Stomach (tissue), 8 donors: ENCODE measurements at regions not wholly inside any gene's neighbourhood (a gene's known extent, or its start where the extent isn't known, plus 50 kb on each side); places are given as distances from the start of the nearest gene placed in this dataset.

ENCODE experiments used
- DNase-seq, 2 donors: peaks; one replicate each; pipeline versions ENCODE4 v3.0.0 to v3.0.0-alpha.2; 2013 to 2019
- H3K27ac ChIP-seq, 5 donors: fragments of 200-600 bp in 4 of 5; sonication (generic) in 4 of 5; one replicate each; pipeline ENCODE4 v1.5.1; 2013 to 2019; ENCODE audit warnings: mild to moderate bottlenecking in 1 of 5, moderate library complexity in 1 of 5
- H3K27me3 ChIP-seq, 3 donors: fragments of 200-600 bp; sonication (generic); one replicate each; pipeline ENCODE4 v1.5.1; 2017 to 2019; ENCODE audit warnings: mixed run types in 1 of 3
- H3K36me3 ChIP-seq, 4 donors: fragments of 200-600 bp; sonication (generic); 1 replicate in 3 of 4; 2 replicates in 1 of 4; pipeline ENCODE4 v1.5.1; 2016 to 2019
- H3K4me1 ChIP-seq, 4 donors: fragments of 200-600 bp; sonication (generic); one replicate each; pipeline ENCODE4 v1.5.1; 2016 to 2019
- H3K4me3 ChIP-seq, 4 donors: fragments of 200-600 bp; sonication (generic) in 3 of 4; one replicate each; pipeline ENCODE4 v1.5.1; 2016 to 2019; ENCODE audit warnings: mild to moderate bottlenecking in 1 of 4
- H3K9me3 ChIP-seq, 4 donors: fragments of 200-600 bp; sonication (generic); one replicate each; pipeline ENCODE4 v1.5.1; 2016 to 2019
- CTCF ChIP-seq, 7 experiments: fragments of 450-650 bp in 4 of 7; fragments of 200-600 bp in 3 of 7; sonication (generic) in 3 of 7; IDR thresholded peaks; one replicate each; pipeline ENCODE4 v1.5.1; 2016 to 2019; ENCODE audit warnings: antibody characterized with exemption in 7 of 7, control low read depth in 2 of 7, mild to moderate bottlenecking in 1 of 7
- EP300 ChIP-seq: sonication (generic); formaldehyde crosslinking; IDR thresholded peaks from one replicate; pipeline ENCODE4 v1.6.1; 2017; ENCODE audit warnings: antibody characterized with exemption
- POLR2A ChIP-seq, 4 donors: fragments of 450-650 bp; IDR thresholded peaks; one replicate each; pipeline ENCODE4 v1.6.1; 2016; ENCODE audit warnings: antibody characterized with exemption in 4 of 4, control low read depth in 2 of 4, mild to moderate bottlenecking in 1 of 4, moderate library complexity in 1 of 4
- POLR2AphosphoS5 ChIP-seq, 3 donors: sonication (generic); formaldehyde crosslinking; IDR thresholded peaks; one replicate each; pipeline ENCODE4 v1.6.1; 2016; ENCODE audit warnings: antibody characterized with exemption in 3 of 3
- WGBS, 5 donors: extraction: QIAGEN DNeasy Blood & Tissue Kit in 3 of 5; methylation state at CpG; one replicate each; pipeline versions ENCODE4 v1.1.5 to v1.1.7; 2013 to 2018; 5-methylcytosine and 5-hydroxymethylcytosine counted together
- intact Hi-C: fragments of 100-400 bp; cut with DNase I; formaldehyde crosslinking; loops from one replicate; pipeline ENCODE4 v1.15.1; 2023; ENCODE audit warnings: low total_unique reads
- donor health status: healthy with polysubstance abuse.
- donor health status: Bipolar disorder and iron deficiency.
- donor health status: healthy.

GRCh38 chr11:127628458-127628785, 627.9 kb upstream of the KIRREL3 start:
- H3K36me3 ChIP-seq, result no peaks in the 10 kb centered on the region
- H3K27ac ChIP-seq, result no peak overlapping the region
- WGBS, 5 donors, result 85 to 93% (median 87%) methylated on average over 5 of the region's 5 CpGs
- no peak for TF ChIP-seq POLR2AphosphoS5 (IDR thresholded peaks at IDR 0.05)
- TF ChIP-seq POLR2A (IDR thresholded peaks at IDR 0.05), result no peak
- no peak for TF ChIP-seq CTCF (IDR thresholded peaks at IDR 0.05)
- no peak for TF ChIP-seq EP300
- H3K9me3 ChIP-seq, result peaks cover 0 to 6% (median 0%) of the 10 kb centered on the region in 4 donors
- H3K27me3 ChIP-seq, result no peaks in the 10 kb centered on the region
- intact Hi-C loops, result no loop called here
- H3K4me3 ChIP-seq, result no peak overlapping the region
- DNase-seq, result no peak
- H3K4me1 ChIP-seq, result no peaks in the 10 kb centered on the region

- peak in 1 of 2 donors; percentile 63 for DNase-seq
- Histone ChIP-seq H3K9me3 (peaks cover 0 to 6% (median 0%) of the 10 kb centered on the region in 4 donors), H3K4me3 (no peak overlapping the region), H3K27ac (no peak overlapping the region), H3K27me3 (no peaks in the 10 kb centered on the region), H3K36me3 (no peaks in the 10 kb centered on the region), H3K4me1 (no peaks in the 10 kb centered on the region)
- no peak for TF ChIP-seq EP300
- TF ChIP-seq POLR2AphosphoS5 (IDR thresholded peaks at IDR 0.05), result no peak
- TF ChIP-seq POLR2A (IDR thresholded peaks at IDR 0.05), result no peak
- no peak for TF ChIP-seq CTCF (IDR thresholded peaks at IDR 0.05)
- WGBS, 5 donors, result 57 to 66% (median 63%) methylated on average over 12 of the region's 12 CpGs
- intact Hi-C loops, result no loop called here
These were observed 627.3 kb upstream of the KIRREL3 start for GRCh38 chr11:127627629-127628457.

GRCh38 chr11:127627204-127627603, 626.6 kb upstream of the KIRREL3 start:
- no peak overlapping the region for H3K27ac ChIP-seq
- WGBS, 5 donors, result 54 to 73% (median 64%) methylated on average over 1 of the region's 1 CpG
- intact Hi-C loops, result no loop called here
- H3K9me3 ChIP-seq, result peaks cover 0 to 6% (median 0%) of the 10 kb centered on the region in 4 donors
- no peak for TF ChIP-seq POLR2A (IDR thresholded peaks at IDR 0.05)
- no peak for TF ChIP-seq EP300
- no peak for TF ChIP-seq CTCF (IDR thresholded peaks at IDR 0.05)
- no peak for TF ChIP-seq POLR2AphosphoS5 (IDR thresholded peaks at IDR 0.05)
- no peaks in the 10 kb centered on the region for H3K4me1 ChIP-seq
- H3K27me3 ChIP-seq, result no peaks in the 10 kb centered on the region
- no peaks in the 10 kb centered on the region for H3K36me3 ChIP-seq
- DNase-seq, result no peak
- H3K4me3 ChIP-seq, result no peak overlapping the region

GRCh38 chr11:127625402-127625801, 624.8 kb upstream of the KIRREL3 start:
- Histone ChIP-seq H3K27me3 (no peaks in the 10 kb centered on the region), H3K4me1 (no peaks in the 10 kb centered on the region), H3K9me3 (peaks cover 0 to 6% (median 0%) of the 10 kb centered on the region in 4 donors), H3K4me3 (no peak overlapping the region), H3K36me3 (no peaks in the 10 kb centered on the region), H3K27ac (no peak overlapping the region)
- no peak for DNase-seq
- intact Hi-C loops, result no loop called here
- TF ChIP-seq EP300, result no peak
- TF ChIP-seq POLR2A (IDR thresholded peaks at IDR 0.05), result no peak
- no peak for TF ChIP-seq POLR2AphosphoS5 (IDR thresholded peaks at IDR 0.05)
- no peak for TF ChIP-seq CTCF (IDR thresholded peaks at IDR 0.05)
- WGBS, 5 donors, result 18 to 45% (median 35%) methylated on average over 3 of the region's 3 CpGs
